ENCODE measurements at regions not wholly inside any gene's neighbourhood (a gene's known extent, or its start where the extent isn't known, plus 50 kb on each side); places are given as distances from the start of the nearest gene placed in this dataset.

DNA sequence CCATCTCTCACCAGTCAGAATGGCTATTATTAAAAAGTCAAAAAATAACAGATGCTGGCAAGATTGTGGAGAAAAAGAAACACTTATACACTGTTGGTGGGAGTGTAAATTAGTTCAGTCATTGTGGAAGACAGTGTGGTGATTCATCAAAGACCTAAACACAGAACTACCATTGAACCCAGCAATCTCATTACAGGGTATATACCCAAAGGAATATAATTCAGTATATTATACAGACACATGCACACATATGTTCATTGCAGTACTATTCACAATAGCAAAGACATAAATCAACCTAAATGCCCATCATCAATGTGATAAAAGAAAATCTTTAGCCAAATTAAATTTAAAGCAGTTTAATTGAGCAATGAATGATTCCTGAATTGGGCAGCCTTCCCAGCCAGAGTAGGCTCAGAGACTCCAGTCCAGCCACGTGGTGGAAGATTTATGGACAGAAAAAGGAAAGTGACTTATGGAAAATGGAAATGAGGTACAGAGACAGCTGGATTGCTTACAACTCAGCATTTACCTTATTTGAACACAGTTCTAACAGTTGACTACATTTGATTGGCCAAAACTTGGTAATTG, 377.1 kb upstream of the SLC39A10 start (continued):
- TF ChIP-seq SIRT6 (IDR thresholded peaks at IDR 0.05; ENCODE audit: low read length) (no peak), SRF (IDR thresholded peaks at IDR 0.05; ENCODE audit: low read depth, low read length) (no peak), YY1 (IDR thresholded peaks at IDR 0.05; ENCODE audit: low read depth, low read length) (no peak), NRF1 (IDR thresholded peaks at IDR 0.05; ENCODE audit: low read depth, low read length) (no peak), POLR2A (IDR thresholded peaks at IDR 0.05; ENCODE audit: control extremely low read depth in 1 of 2, low read depth in 2 of 2, low read length in 2 of 2) (no peak)
